HL-60 (cell line): ENCODE measurements at regions not wholly inside any gene's neighbourhood (a gene's known extent, or its start where the extent isn't known, plus 50 kb on each side); places are given as distances from the start of the nearest gene placed in this dataset.

Experiments
- DNase-seq, 2 experiments: peaks; one replicate each; pipeline ENCODE4 v3.0.0-alpha.2; 2010 to 2020; ENCODE audit warnings: low read depth in 1 of 2, low spot score in 1 of 2
- H3K27ac ChIP-seq: fragments of 250-450 bp; sonication (Bioruptor Pico); replicated peaks from 2 replicates; pipeline ENCODE4 v1.5.1; 2020; ENCODE audit warnings: mild to moderate bottlenecking, moderate library complexity
- H3K27me3 ChIP-seq: fragments of 250-450 bp; sonication (Bioruptor Pico); 2 replicates; pipeline ENCODE4 v1.5.1; 2021; ENCODE audit warnings: mild to moderate bottlenecking, moderate library complexity; ENCODE audit not compliant: insufficient read depth, poor library complexity, severe bottlenecking
- H3K4me3 ChIP-seq: replicated peaks from 2 replicates; pipeline ENCODE4 v1.5.1; 2011; ENCODE audit warnings: mild to moderate bottlenecking, control low read depth, low read length; ENCODE audit not compliant: insufficient read depth
- CTCF ChIP-seq: IDR thresholded peaks from one replicate; pipeline ENCODE4 v1.5.1; 2011; ENCODE audit warnings: low read length, control low read depth, inconsistent platforms; ENCODE audit not compliant: insufficient read depth
- GABPA ChIP-seq: IDR thresholded peaks from 2 replicates; pipeline ENCODE4 v1.6.1; 2012; ENCODE audit warnings: low read depth
- POLR2AphosphoS5 ChIP-seq: IDR thresholded peaks from 2 replicates; pipeline ENCODE4 v1.6.1; 2012; ENCODE audit warnings: low read depth
- REST ChIP-seq: IDR thresholded peaks from 2 replicates; pipeline ENCODE4 v1.6.1; 2012; ENCODE audit warnings: low read depth; ENCODE audit not compliant: insufficient replicate concordance
- SPI1 ChIP-seq: IDR thresholded peaks from 2 replicates; pipeline ENCODE4 v1.6.1; 2012; ENCODE audit warnings: low read depth, mild to moderate bottlenecking, borderline replicate concordance

- Histone ChIP-seq H3K27me3 (no peaks in the 10 kb centered on the region), H3K4me3 (no peak overlapping the region), H3K27ac (no peak overlapping the region)
- TF ChIP-seq GABPA (no peak), CTCF (no peak), POLR2AphosphoS5 (no peak), SPI1 (no peak), REST (no peak)
- no peak for DNase-seq
These were observed 295.0 kb upstream of the ZNF521 start for GRCh38 chr18:25646971-25647370.

- Histone ChIP-seq H3K27me3 (peaks cover 5% of the 10 kb centered on the region), H3K27ac (no peak overlapping the region), H3K4me3 (no peak overlapping the region)
- DNase-seq = no peak
- no peak for TF ChIP-seq CTCF
- no peak for TF ChIP-seq SPI1
- TF ChIP-seq GABPA = no peak
- TF ChIP-seq POLR2AphosphoS5 = no peak
- TF ChIP-seq REST = no peak
These were observed 287.6 kb upstream of the ZNF521 start for GRCh38 chr18:25639596-25639995.

- TF ChIP-seq POLR2AphosphoS5 = no peak
- TF ChIP-seq REST = no peak
- TF ChIP-seq GABPA = no peak
- TF ChIP-seq CTCF = no peak
- TF ChIP-seq SPI1 = no peak
- DNase-seq = no peak
- H3K4me3 ChIP-seq = no peak overlapping the region
- H3K27ac ChIP-seq = no peak overlapping the region
- peaks cover 5% of the 10 kb centered on the region for H3K27me3 ChIP-seq
These were observed 281.6 kb upstream of the ZNF521 start for GRCh38 chr18:25633563-25633962.
